ENCODE measurements at regions not wholly inside any gene's neighbourhood (a gene's known extent, or its start where the extent isn't known, plus 50 kb on each side); places are given as distances from the start of the nearest gene placed in this dataset.

DNA sequence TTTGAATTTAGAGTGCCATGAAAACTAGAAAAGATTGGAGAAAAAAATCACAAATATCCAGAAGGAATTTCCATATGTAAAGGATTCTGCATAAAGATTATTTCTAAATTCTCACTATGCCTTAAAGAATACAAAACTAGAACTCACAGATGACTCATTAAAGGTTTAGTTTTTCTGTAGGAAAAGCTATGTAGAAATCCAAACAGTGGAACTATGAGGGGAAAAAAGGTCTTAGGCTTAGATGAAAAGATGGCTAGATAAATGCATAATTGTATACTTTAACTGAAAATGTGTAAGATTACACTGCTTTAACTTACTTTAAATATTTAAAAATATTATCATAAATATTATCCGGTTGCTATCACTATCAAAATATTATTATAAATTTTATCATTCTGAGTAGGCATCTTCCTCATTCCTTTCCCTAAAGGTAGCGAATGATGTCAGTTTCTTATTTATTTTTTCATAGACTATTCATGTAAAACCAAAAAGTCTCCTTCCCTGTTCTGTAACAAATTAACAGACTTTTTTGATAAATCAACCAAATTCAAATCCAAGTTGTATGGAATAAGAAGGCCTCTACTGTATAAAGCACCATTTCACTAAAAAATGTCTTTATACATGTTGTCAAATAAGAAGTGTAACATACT, 69.1 kb upstream of the COMTD1 start:
- Mint-ChIP-seq H3K4me3 (ENCODE audit: low read depth) (no peak overlapping the region), H3K4me1 (ENCODE audit: low read depth) (no peaks in the 10 kb centered on the region), H3K9me3 (ENCODE audit: low read depth) (peaks cover 23% of the 10 kb centered on the region), H3K27ac (no peak overlapping the region), H3K27me3 (peaks cover 4% of the 10 kb centered on the region), H3K36me3 (ENCODE audit: insufficient read depth) (peaks cover 2% of the 10 kb centered on the region)
- TF ChIP-seq, protein P1, sequence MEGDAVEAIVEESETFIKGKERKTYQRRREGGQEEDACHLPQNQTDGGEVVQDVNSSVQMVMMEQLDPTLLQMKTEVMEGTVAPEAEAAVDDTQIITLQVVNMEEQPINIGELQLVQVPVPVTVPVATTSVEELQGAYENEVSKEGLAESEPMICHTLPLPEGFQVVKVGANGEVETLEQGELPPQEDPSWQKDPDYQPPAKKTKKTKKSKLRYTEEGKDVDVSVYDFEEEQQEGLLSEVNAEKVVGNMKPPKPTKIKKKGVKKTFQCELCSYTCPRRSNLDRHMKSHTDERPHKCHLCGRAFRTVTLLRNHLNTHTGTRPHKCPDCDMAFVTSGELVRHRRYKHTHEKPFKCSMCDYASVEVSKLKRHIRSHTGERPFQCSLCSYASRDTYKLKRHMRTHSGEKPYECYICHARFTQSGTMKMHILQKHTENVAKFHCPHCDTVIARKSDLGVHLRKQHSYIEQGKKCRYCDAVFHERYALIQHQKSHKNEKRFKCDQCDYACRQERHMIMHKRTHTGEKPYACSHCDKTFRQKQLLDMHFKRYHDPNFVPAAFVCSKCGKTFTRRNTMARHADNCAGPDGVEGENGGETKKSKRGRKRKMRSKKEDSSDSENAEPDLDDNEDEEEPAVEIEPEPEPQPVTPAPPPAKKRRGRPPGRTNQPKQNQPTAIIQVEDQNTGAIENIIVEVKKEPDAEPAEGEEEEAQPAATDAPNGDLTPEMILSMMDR (IDR thresholded peaks at IDR 0.05; ENCODE audit: unreplicated experiment): no peak
- no peak for DNase-seq (ENCODE audit: low spot score, unreplicated experiment)

DNA sequence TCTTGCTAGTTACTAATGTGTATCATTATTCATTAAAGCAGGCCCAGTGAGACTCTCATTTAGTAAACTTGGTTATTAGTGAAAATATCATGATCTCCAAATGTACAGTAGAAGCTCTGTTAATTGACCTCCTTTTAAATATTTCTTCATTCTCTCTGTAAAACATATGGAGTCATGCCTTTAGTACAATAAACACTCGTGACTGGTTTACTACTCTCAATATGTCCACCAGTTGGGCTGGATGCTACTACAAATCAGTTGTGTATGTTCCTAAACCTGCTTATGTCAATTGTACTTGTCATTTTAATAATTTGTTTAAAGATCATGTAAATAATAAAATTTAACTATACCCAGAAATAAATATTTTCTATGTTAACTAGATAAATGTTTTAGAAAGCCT, 68.6 kb upstream of the COMTD1 start:
- Mint-ChIP-seq H3K4me3 (ENCODE audit: low read depth) (no peak overlapping the region), H3K36me3 (ENCODE audit: insufficient read depth) (peaks cover 2% of the 10 kb centered on the region), H3K27me3 (peaks cover 4% of the 10 kb centered on the region), H3K4me1 (ENCODE audit: low read depth) (no peaks in the 10 kb centered on the region), H3K27ac (no peak overlapping the region), H3K9me3 (ENCODE audit: low read depth) (peaks cover 23% of the 10 kb centered on the region)
- TF ChIP-seq, protein P1 (IDR thresholded peaks at IDR 0.05; ENCODE audit: unreplicated experiment): no peak
- DNase-seq (ENCODE audit: low spot score, unreplicated experiment): no peak

DNA sequence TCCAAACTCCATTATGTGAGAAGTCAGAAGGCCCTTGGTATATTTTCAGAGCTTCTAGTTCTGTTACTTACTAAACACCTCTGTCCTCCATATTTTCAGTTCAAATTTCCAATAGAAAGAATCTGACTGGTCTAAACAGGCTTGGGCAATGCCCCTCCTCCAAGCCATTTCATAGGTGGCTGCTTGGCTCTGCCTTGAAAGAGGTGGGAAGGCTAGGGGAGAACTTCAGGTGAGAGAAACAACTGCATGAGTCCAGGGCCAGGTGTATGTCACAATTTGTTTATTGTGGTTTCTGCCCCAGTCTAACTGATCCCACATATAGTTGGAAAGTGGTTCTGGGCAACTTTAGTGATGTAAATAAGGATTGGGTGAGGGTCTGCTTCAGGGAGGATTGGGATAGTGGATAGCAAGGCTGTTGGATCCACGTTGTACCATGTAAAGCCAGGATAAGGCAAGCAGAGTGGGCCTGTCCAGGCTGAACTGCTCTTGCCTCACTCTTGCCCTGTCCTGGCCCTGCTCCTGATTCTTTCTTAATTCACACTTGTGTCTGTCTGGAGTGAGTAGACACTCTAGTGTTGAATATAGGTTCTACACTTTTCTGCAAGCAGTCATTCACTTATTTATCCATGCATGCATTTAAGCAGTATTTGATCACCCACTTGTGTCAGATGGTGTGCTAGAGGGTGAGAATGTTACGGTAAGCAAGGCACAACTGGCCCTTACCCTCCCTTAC, 67.5 kb upstream of the COMTD1 start:
- TF ChIP-seq, protein P1 (IDR thresholded peaks at IDR 0.05; ENCODE audit: unreplicated experiment): no peak
- no peaks in the 10 kb centered on the region for H3K4me1 Mint-ChIP-seq (ENCODE audit: low read depth)
- DNase-seq (ENCODE audit: low spot score, unreplicated experiment): no peak
- peaks cover 2% of the 10 kb centered on the region for H3K36me3 Mint-ChIP-seq (ENCODE audit: insufficient read depth)
- no peak overlapping the region for H3K27ac Mint-ChIP-seq
- peaks cover 19% of the 10 kb centered on the region for H3K9me3 Mint-ChIP-seq (ENCODE audit: low read depth)
- peaks cover under 1% of the 10 kb centered on the region for H3K27me3 Mint-ChIP-seq
- no peak overlapping the region for H3K4me3 Mint-ChIP-seq (ENCODE audit: low read depth)

- Mint-ChIP-seq H3K27me3 (no peaks in the 10 kb centered on the region), H3K36me3 (ENCODE audit: insufficient read depth) (no peaks in the 10 kb centered on the region)
- no peak for DNase-seq (ENCODE audit: low spot score, unreplicated experiment)
Observed at GRCh38 chr10:75302029-75302428, 66.3 kb upstream of the COMTD1 start.

DNA sequence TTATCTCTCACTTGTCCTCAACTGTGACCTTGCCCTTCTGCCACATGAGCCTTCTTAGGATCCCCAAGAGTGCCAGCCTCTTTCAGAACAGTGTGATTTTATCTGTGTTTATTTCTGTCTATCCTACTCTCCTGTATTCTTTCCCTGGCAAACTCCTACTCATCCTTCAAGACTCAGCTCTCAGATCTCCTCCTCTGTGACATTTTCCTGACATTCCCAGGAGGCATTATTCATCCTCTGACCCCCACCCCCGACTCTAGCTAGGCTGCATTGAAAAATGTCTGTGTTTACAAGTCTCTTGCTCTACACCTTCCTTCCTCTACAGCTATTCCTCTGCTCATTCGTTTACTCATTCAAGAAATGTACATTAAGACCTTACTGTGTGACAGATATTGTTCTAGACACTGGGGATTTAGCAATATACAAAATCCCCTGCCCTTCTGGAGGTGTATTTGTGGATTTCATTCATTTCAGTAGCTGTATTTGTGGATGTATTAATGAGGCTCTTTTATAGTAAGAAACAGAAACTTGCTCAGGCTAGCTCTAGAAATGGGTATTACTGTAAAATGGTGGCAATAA, 61.4 kb upstream of the COMTD1 start:
- Mint-ChIP-seq H3K9me3 (ENCODE audit: low read depth) (peaks cover 6% of the 10 kb centered on the region), H3K36me3 (ENCODE audit: insufficient read depth) (no peaks in the 10 kb centered on the region), H3K4me1 (ENCODE audit: low read depth) (peaks cover 5% of the 10 kb centered on the region), H3K4me3 (ENCODE audit: low read depth) (no peak overlapping the region), H3K27me3 (peaks cover 5% of the 10 kb centered on the region), H3K27ac (no peak overlapping the region)
- TF ChIP-seq, protein P1 (IDR thresholded peaks at IDR 0.05; ENCODE audit: unreplicated experiment): no peak
- DNase-seq (ENCODE audit: low spot score, unreplicated experiment): no peak

More at GRCh38 chr10:75302029-75302428, 66.3 kb upstream of the COMTD1 start:
- TF ChIP-seq, protein P1 (IDR thresholded peaks at IDR 0.05; ENCODE audit: unreplicated experiment): no peak
- peaks cover 17% of the 10 kb centered on the region for H3K9me3 Mint-ChIP-seq (ENCODE audit: low read depth)
- no peaks in the 10 kb centered on the region for H3K4me1 Mint-ChIP-seq (ENCODE audit: low read depth)
- H3K27ac Mint-ChIP-seq: no peak overlapping the region
- no peak overlapping the region for H3K4me3 Mint-ChIP-seq (ENCODE audit: low read depth)
